A549 (cell line): ENCODE measurements at regions not wholly inside any gene's neighbourhood (a gene's known extent, or its start where the extent isn't known, plus 50 kb on each side); places are given as distances from the start of the nearest gene placed in this dataset.

Source experiments
- CHD4 ChIP-seq: fragments of 200-600 bp; sonication (generic); IDR thresholded peaks from 2 replicates; pipeline ENCODE4 v1.6.1; 2016; ENCODE audit warnings: antibody characterized with exemption, mild to moderate bottlenecking, borderline replicate concordance
- CTCF ChIP-seq: fragments of >200 bp; sonication (Bioruptor Twin); formaldehyde crosslinking; IDR thresholded peaks from 3 replicates; pipeline ENCODE4 v1.5.1; 2016
- ESRRA ChIP-seq: fragments of 150-350 bp; IDR thresholded peaks from 2 replicates; pipeline ENCODE4 v1.6.1; 2014; ENCODE audit warnings: mild to moderate bottlenecking, low read length, borderline replicate concordance
- KDM5A ChIP-seq: fragments of 200-600 bp; sonication (generic); IDR thresholded peaks from 2 replicates; pipeline ENCODE4 v1.6.1; 2016; ENCODE audit warnings: antibody characterized with exemption, mild to moderate bottlenecking
- POLR2AphosphoS2 ChIP-seq: conservative IDR thresholded peaks from 2 replicates; pipeline ENCODE4 v1.6.1; 2012; ENCODE audit warnings: low read length, improper control_type of control experiment, inconsistent platforms
- RFX5 ChIP-seq: fragments of 450-650 bp; IDR thresholded peaks from 2 replicates; pipeline ENCODE4 v1.7.1; 2014; ENCODE audit warnings: antibody characterized with exemption, mild to moderate bottlenecking, moderate library complexity
- RNF2 ChIP-seq: fragments of 200-600 bp; sonication (generic); IDR thresholded peaks from 2 replicates; pipeline ENCODE4 v1.6.1; 2016; ENCODE audit warnings: low read depth, mild to moderate bottlenecking, antibody characterized with exemption, moderate library complexity, borderline replicate concordance

- TF ChIP-seq CTCF = no peak
- no peak for TF ChIP-seq CHD4
- no peak for TF ChIP-seq POLR2AphosphoS2
- TF ChIP-seq RFX5 = no peak
- TF ChIP-seq ESRRA = no peak
- TF ChIP-seq RNF2 = no peak
- no peak for TF ChIP-seq KDM5A
Measured at GRCh38 chr12:82040987-82041743, 282.0 kb upstream of the PPFIA2 start.
